ENCODE measurements at regions not wholly inside any gene's neighbourhood (a gene's known extent, or its start where the extent isn't known, plus 50 kb on each side); places are given as distances from the start of the nearest gene placed in this dataset.

DNA sequence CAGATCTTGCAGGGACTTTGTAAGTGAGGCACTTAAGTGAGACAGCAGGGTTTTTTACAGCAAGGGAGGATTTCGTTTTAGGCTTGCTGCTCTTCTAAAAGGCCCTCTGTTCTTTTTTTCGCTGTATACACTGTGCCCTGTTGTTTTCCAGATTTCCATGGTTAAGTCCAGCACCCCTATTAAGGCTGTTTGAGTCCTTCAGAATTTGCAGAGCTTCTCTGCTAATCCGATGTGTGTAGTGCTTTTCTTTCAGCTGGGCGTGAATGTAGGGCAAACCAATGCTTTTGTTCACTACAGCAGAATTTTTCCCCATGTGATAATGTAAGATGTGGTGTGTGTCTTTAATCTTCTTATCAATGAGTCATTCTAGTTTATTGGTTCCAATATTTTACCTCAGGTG is 200.5 kb upstream of the RREB1 start:
- no peaks in the 10 kb centered on the region for H3K79me1 ChIP-seq (ENCODE audit: insufficient read depth, low read depth, low read length, poor library complexity, severe bottlenecking)
- H3K79me2 ChIP-seq (ENCODE audit: insufficient read depth, low read length) = no peaks in the 10 kb centered on the region
- H3K4me3 Mint-ChIP-seq = no peak overlapping the region
- no peak overlapping the region for H2BK12ac ChIP-seq (ENCODE audit: insufficient read length, low read depth, low read length)
- H3K9me3 ChIP-seq (ENCODE audit: control insufficient read depth, low read depth, low read length) = no peaks in the 10 kb centered on the region
- H4K91ac ChIP-seq (ENCODE audit: insufficient read length, low read depth, low read length) = no peak overlapping the region
- H3K27ac Mint-ChIP-seq = no peak overlapping the region
- H3K9me3 Mint-ChIP-seq = no peaks in the 10 kb centered on the region
- no peak overlapping the region for H2AFZ ChIP-seq (ENCODE audit: low read length)
- no peak overlapping the region for H2AK5ac ChIP-seq (ENCODE audit: insufficient read length, low read length)
- H3K4me1 ChIP-seq (ENCODE audit: insufficient read depth, low read length) = no peaks in the 10 kb centered on the region
- no CpG with 5 or more reads among the region's 4 CpGs for WGBS (ENCODE audit: extremely low coverage, insufficient read length, low lambda C conversion rate)
- H3K23ac ChIP-seq (ENCODE audit: insufficient read length, low read depth, low read length) = no peak overlapping the region
- H3K27me3 ChIP-seq (ENCODE audit: insufficient read depth, low read length) = no peaks in the 10 kb centered on the region
- DNase-seq = no peak
- no peak overlapping the region for H3K27ac ChIP-seq (ENCODE audit: insufficient read length, low read depth, low read length)
- no peak overlapping the region for H3T11ph ChIP-seq (ENCODE audit: low read length)
- H3K36me3 Mint-ChIP-seq (ENCODE audit: insufficient read depth in 1 of 3, low read depth in 3 of 3) = no peaks in the 10 kb centered on the region
- no peaks in the 10 kb centered on the region for H4K20me1 ChIP-seq (ENCODE audit: control insufficient read depth, insufficient read depth, insufficient read length)
- no peak overlapping the region for H2BK15ac ChIP-seq (ENCODE audit: low read depth, low read length)
- H3K14ac ChIP-seq (ENCODE audit: insufficient read depth, low read length) = no peak overlapping the region
- no peak overlapping the region for H3K4me2 ChIP-seq (ENCODE audit: insufficient read depth, insufficient read length, low read length)
- H3K18ac ChIP-seq (ENCODE audit: insufficient read length, low read depth, low read length) = no peak overlapping the region
- H4K5ac ChIP-seq (ENCODE audit: insufficient read length, low read depth, low read length) = no peak overlapping the region
- H3K23me2 ChIP-seq (ENCODE audit: insufficient read length, low read depth, low read length, poor library complexity, severe bottlenecking) = no peaks in the 10 kb centered on the region
- H2BK20ac ChIP-seq (ENCODE audit: low read depth, low read length, poor library complexity, severe bottlenecking) = no peak overlapping the region
- no peak overlapping the region for H2BK5ac ChIP-seq (ENCODE audit: insufficient read length, low read length)
- H4K8ac ChIP-seq (replicated peaks; ENCODE audit: insufficient read length, low read depth, low read length) = no peak overlapping the region
- TF ChIP-seq CTCF (conservative IDR thresholded peaks at IDR 0.05) = no peak
- no peak overlapping the region for H2BK120ac ChIP-seq (ENCODE audit: low read depth, low read length, poor library complexity, severe bottlenecking)
- H3K56ac ChIP-seq (ENCODE audit: insufficient read length, low read depth, low read length) = no peak overlapping the region
- H3K4ac ChIP-seq (ENCODE audit: low read depth, low read length) = no peak overlapping the region
- H3K4me1 Mint-ChIP-seq = 0 out of 4 replicates have a peak, but pooled peaks cover 0 to 4% of the 10 kb centered on the region in 2 experiments
- H3K9ac ChIP-seq (ENCODE audit: extremely low read depth, insufficient read length, low read length) = no peak overlapping the region
- peaks cover 3% of the 10 kb centered on the region for H3K27me3 Mint-ChIP-seq (ENCODE audit: low read depth)
